GM18507 (cell line): ENCODE measurements at regions not wholly inside any gene's neighbourhood (a gene's known extent, or its start where the extent isn't known, plus 50 kb on each side); places are given as distances from the start of the nearest gene placed in this dataset.
"Not testable (repeated sequence)": the region's sequence is repeated elsewhere in the genome, so short reads cannot be mapped to it uniquely, and the experiment has no call there.

Source experiments
- DNase-seq: peaks from one replicate; pipeline ENCODE4 v3.0.0; 2011; ENCODE audit warnings: low read depth; ENCODE audit not compliant: insufficient read length; ENCODE audit errors: extremely low spot score
- FAIRE-seq: peaks from 2 replicates; lab custom pipeline; 2011; peaks lifted over from hg19 to GRCh38; lab: Jason Lieb, UNC

DNA sequence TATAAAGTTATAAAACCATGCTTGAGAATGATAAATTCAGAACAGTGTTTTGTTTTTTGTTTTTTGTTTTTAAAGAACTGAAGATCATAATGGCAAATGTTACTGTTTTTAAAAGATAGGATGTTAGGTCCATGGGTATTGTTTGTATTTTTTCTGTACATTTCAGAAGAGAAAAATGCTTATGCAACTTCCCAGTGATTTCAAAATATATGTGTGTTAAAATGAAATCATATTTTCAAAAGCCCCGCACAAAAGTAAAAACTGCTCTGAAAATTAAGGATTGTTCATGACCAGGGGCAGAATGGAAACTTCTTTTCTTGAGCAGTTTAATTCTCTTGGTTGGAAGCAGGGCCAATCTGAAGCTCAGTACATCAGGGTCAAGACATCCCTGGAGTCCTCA, 109.2 kb upstream of the SIRPG start:
- no peak for FAIRE-seq

DNA sequence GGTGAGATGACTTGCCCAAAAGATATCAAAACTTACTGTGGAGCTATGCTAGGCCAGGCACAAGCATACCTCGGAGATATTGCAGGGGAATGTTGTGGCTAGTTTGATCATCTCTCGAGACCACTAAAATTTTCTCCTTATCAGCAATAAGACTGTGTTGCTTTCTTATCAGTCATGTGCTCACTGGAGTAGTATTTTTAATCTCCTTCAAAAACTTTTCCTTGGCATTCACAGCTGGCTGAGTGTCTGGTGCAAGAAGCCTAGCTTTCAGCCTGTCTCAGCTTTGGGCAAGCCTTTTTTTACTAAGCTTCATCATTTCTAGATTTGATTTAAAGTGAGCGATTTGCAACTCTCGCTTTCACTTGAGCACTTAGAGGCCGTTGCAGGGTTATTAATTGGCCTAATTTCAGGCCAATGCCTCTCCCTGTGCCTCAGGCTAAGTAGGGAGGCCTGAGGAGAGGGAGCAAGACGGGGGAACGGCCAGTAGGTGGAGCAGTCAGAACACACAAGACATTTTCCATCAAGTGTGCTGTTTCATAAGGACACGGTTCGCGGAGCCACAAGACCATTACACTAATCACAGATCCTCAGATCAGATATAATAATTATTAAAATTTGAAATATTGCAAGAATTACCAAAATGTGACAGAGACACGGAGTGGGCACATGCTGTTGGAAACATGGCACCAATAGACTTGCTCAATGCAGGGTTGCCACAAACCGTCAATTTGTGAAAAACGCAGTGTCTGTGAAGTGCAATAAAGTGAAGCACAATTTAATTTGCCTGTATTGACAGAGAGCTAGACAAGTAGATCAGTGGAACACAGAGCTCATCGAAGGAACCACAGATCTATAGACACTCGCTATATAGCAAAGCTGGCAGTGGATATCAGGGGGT, 106.8 kb upstream of the SIRPG start:
- FAIRE-seq = peak; percentile 86
- DNase-seq = peak; percentile 46

More for the DNA sequence above, 109.2 kb upstream of the SIRPG start:
- DNase-seq = no peak

DNA sequence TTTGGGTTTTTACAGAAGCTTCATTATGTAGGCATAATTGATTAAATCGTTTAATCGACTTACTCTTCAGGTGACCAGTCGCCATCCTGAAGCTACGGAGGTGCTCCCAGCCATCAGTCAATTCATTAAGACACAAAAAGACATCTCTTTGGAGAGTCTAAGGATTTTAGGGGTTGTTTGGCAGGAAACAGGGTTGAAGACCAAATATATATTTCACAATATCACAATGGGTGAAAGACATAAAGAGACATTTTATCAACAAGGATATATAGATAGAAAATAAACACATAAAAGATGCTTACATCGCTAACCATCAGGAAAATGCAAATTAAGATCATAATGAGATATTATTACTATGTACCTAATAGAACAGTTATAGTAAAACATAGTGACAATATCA, 104.0 kb upstream of the SIRPG start:
- DNase-seq = no peak
- FAIRE-seq = no peak

DNA sequence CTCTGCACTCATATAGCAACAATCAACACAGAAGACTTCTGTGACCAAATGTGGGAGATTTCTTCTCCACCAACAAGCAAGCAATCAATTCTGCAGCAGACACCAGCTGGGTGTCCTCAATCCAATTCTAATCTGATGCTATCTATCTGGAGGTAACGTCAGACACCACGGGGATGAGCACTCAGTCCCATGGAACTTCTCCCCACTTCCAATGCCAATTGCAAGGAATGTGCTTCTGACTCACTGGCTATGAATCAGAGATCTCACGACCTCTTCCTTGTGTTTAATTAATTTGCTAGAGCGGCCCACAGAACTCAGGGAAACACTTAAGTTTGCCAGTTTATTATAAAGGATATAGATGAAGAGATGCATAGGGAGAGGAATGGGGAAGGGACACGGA, 103.5 kb upstream of the SIRPG start:
- no peak for DNase-seq

DNA sequence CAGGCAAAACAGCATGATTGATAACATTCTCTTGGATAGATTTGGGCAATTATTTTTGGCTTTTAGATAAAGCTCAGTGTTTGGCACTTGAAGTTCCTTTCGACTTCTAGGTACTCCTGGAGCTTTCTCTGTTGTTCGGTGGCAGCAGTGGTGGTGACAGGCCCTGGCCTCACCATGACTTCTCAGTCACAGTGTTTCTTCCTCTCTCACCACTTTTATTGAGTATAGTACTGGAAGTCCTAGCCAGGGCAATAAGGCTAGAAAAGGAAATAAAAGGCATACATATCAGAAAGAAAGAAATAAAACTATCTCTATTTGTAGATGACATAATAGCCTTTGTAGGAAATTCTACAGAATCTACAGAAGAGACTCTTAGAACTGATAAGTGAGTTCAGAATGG, 101.2 kb upstream of the SIRPG start:
- no peak for DNase-seq
- FAIRE-seq = no peak

More for the DNA sequence above, 103.5 kb upstream of the SIRPG start:
- FAIRE-seq = no peak

DNA sequence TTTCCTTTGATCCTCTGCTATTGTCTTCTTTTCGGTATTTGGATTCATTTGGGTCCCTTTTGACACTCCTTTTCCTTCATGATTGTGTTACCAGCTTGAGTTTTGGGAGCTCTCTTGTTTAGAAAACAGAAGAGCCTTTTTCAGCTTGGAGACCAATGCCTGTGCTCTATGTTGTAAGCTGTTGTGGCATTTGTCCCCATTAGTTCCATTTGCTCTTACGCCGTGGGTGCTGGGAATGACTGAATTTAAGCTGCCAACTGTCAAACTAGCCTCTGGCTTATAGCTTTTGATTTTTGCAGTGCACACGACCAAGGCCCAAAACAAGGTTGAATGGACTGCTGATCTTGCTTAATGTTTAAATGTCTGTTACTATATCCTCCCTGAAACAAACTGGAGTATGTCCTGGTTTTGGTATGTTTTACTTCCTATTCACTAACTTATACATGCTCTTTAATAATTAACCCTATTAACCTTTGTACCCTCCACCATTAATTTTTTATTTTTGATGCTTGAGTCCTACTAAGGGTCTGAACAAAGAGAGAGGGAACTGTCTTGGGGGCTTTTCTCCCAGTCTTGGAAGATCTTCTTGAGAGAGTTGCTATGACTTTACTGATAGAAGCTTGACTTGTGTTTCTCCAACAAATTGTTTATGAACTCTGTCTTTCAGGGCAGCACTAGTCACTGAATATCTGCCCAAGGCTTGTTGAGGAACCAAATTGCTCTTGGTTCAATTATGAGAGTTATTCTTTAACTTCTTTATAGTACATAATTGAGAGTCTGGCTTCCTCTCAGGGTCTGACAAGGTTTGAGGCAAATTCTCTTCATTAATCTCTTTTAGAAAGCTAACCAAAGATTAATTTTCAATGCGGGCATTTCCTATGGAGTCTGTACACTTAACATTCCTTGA, 100.3 kb upstream of the SIRPG start:
- FAIRE-seq = peak; percentile 21

DNA sequence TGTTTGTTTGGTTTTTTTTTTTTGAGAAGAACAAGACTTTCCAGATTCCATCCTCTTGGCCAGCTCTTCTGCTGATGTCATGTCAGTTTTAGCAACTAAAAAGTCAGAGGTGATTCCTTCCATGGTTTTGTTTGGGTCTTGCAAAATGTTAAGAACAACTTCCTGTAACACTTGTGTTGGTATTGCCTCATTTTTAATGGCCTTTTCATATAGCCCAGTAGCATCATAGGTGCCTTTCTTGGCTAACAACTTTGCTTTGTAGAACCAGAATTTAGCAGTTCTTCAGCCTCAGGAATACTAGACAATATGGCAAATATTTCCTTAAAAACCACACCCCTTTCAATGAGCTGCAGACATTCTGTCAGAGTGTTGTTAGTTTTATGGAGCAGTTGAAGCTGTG, 99.5 kb upstream of the SIRPG start:
- FAIRE-seq = no peak
- DNase-seq = no peak

More for the DNA sequence above, 100.3 kb upstream of the SIRPG start:
- DNase-seq = no peak

DNA sequence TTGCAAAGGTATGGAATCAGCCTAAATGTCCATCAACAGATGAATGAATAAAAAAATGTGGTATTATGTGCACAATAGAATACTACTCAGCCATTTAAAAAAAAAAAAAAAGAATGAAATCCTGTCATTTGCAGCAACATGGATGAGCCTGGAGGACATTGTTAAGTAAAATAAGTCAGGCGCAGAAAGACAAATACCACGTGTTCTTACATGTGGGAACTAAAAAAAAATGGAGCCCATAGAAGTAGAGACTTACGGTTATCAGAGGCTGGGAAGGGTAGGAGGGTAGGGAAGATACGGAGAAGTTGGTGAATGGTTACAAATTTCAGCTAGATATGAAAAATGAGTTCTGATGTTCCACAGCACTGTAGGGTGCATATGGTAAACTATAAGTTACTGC, 97.2 kb upstream of the SIRPG start:
- DNase-seq (no peak), FAIRE-seq (no peak)

DNA sequence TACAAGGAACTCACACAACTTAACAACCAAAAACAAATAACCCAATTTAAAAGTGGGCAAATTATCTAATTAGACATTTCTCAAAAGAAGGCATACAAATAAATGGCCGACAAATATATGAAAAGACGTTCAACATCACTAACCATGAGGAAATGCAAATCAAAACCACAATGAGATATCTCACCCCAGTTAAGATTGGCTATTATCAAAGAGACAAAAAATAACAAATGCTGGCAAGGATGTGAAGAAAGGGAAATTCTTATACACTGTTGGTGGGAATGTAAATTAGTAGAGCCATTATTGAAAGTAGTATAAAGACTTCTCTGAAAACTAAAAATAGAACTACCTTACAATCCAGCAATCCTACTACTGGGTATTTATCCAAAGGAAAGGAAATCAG, 96.7 kb upstream of the SIRPG start:
- FAIRE-seq = no peak
- DNase-seq = no peak

DNA sequence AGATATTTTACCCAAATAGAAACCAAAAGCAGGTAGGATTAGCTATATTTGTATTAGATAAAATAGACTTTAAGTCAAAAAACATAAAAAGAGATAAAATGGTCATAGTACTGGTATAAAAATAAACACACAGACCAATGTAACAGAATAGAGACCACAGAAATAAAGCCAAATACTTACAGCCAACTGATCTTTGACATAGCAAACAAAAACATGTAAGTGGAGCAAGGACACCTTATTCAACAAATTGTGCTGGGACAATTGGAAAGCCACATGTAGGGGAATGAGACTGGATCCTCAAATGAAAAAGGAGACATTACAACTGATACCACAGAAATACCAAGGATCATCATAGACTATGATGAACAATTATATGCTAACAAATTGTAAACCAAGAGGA, 94.5 kb upstream of the SIRPG start:
- DNase-seq (no peak), FAIRE-seq (no peak)

DNA sequence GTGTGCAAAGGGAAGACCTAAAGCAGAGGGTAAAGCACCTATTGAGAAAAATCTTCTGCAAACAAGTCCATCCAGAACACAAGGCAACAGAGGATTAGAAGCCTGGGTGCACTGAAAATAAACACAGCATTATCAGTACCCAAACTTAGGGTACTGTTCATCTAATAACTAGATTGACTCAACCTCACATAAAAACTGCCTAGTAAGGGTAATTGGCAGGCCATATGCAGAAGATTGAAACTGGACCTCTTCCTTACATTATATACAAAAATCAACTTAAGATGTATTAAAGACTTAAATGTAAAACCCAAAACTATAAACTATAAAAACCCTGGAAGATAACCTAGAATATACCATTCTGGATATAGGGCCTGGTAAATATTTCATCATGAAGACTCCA, 91.2 kb upstream of the SIRPG start:
- FAIRE-seq (no peak), DNase-seq (no peak)

DNA sequence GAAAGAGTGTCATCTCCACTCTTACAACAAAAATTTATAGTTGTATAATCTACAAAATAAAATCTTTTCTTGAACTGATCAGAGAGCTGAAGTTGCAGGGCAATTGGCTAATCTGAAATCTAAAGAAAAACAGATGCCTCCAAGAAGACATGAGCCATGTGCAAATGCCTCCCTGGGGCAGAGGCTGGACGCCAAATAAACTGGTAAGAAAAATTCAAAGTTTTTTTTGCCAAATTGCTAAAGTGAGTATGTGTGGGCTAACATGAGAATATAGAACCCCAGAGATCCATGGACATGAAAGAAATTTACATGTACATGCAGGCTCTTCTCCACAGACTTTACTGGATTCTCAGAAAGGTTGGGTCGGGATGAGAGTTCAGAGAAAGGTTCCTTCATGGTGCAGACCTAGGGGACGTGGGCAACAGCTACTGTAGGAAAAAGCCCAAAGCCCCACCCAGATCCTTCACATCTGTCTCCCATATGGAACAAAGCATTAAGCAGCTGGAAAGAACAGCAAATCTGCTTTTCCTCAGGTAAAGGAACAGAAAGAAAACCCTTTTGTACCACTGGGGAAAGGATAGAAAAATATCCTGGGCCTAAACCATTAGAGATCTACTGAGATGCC, 90.5 kb upstream of the SIRPG start:
- DNase-seq (no peak), FAIRE-seq (no peak)

DNA sequence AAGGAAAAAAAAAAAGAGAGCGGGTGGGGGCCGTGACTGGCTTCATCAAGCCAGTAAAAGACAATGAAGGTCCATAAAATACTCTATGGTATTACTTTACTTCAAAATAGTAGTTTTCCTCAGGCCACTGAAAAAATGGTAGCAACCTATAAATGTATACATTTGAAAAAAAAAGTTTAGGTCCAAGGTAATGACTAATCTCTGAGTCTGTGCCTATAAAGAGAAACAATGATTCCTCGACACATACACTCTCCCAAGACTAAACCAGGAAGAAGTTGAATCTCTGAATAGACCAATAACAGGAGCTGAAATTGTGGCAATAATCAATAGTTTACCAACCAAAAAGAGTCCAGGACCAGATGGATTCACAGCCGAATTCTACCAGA, 84.5 kb upstream of the SIRPG start:
- not testable (repeated sequence) for DNase-seq, FAIRE-seq

DNA sequence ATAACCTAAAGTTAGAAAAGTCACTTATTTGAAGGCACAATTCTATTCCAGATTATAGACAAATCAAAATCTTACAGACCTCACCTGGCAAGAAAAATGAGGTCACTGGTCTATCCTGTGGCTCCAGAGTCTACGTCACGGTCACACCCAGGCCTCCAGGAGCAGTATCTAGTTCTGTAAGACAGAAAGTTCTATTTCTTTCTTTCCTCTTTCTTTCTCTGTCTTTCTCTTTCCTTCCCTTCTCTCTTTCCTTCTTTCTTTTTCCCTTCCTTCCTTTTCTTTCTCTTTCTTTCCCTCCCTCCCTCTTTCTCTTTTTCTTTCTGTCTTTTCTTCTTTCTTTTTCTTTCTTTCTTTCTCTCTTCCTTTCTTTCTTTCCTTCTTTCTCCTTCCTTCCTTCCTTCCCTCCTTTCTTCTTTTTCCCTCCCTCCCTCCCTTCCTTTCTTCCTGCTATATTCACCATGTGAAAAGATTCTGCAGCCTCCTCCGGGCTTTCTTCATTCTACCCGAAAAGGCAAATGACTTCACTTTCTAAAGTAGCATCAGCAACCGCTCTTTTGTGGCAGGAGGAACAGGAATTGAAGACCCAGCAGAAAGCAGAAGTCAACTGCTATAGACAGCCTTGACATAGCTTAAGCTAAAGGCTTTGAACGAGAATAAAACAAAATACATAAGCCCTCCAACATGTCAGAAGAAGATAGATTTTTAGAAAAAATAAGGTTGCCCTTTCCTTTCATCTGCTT, 83.9 kb upstream of the SIRPG start:
- DNase-seq = no peak
- FAIRE-seq = no peak

DNA sequence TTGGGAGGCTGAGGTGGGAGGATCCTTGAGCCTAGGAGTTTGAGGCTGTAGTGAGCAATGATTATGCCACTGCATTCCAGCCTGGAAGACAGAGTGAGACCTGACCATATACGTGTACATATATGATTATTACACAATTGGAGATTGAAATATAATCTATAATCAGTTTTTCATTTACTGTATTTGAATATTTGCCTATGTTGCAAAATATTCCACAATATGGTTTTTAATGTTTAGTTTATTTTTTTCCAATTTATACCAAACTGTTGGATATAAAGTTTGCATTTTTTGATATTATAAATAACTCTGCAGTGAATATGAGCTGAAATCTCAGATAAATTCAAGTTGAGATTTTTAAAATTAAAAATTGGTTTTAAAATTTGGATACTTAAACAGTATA, 79.6 kb upstream of the SIRPG start:
- DNase-seq (no peak), FAIRE-seq (no peak)

DNA sequence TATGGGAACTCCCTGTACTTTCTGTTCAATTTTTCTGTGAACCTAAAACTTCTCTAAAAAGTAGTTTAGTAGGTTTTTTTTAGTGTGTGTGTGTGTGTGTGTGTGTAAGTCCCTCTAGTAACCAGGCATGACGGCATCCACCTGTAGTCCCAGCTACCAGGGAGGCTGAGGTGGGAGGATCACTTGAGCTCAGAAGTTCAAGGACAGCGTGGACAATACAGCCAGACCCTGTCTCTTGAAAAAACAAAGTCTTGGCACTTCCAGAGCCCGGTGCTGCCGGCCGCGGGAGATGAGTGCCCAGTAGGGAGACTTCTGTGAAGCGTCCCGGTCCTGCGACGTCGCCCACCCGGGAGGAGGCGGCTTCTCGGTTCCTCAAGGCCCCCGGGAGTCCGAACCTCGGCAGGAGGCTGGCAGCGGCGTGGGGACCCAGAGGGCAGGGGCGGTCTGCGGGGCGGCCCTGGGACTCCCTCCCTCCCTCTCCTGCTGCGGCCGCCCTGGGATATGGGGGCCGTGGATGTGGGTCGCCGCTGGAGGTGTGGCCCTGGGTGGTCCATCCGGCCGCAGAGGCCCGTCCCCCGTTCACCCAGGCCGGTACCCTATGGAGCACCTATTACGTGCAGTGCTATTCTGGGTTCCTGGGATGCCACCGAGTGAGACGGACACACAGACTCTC, 78.0 kb upstream of the SIRPG start:
- no peak for DNase-seq
- no peak for FAIRE-seq

DNA sequence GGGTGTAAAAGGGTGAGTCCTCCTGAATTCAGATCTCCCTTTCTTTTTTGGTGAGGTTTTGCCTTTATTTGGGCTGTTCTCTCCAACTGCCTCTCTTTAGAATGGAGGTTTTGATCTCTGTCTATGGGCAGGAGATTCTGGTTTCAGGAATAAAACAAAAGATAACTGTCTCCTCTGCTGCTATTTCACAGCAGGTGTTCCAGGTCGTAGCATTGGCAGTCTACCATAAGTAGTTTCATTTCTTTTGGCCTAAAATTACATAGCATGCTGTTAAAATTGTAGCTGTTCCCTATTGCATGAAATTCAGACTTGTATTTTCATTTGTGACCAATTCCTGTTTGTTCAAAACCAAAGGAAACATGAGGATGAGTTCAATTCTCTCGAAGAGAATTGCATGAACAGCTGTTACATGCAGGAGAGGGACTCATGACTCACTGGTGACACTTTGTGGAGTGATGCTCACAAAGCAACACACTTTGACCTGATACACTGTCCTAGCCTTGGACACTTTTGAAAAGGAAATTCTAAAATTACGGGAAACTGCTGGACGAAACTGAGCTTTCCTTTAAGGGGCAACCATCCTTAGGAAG, 76.8 kb upstream of the SIRPG start:
- DNase-seq (no peak), FAIRE-seq (peak; percentile 71)

DNA sequence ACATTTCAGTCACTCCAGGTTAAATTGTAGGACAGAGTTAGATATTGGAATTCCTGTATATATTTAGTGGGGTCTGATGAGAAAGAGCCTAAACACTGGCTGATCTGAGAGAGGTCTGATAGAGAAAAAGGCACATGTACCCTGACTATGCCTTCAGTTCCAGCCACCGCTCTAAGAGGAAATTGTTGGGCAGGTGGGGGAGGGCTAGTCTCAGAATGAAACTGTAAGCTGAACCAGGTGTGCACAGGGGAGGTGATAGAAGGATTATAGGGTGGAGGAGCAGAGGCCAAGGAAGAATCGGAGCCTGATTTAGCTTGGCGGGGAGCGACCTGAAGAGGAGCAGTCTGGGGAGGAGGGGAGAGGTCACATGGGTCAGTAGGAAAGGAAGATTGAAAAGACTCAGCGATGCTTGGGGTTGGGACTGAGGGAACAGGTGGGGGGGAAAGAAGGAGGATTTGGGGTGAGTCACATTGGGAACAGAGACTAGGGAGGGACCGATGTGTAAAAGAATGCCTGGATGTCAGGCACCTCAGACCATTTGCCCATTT, 74.3 kb upstream of the SIRPG start:
- FAIRE-seq, DNase-seq: not testable (repeated sequence)
